Pancreas (tissue), 10 donors: ENCODE measurements at regions not wholly inside any gene's neighbourhood (a gene's known extent, or its start where the extent isn't known, plus 50 kb on each side); places are given as distances from the start of the nearest gene placed in this dataset.

Experiments
- ATAC-seq, 4 donors: fragments of 200-7000 bp; cut with Tn5 transposase; one replicate each; pipeline versions ENCODE4 v1.8.0 to v1.9.1; 2020; ENCODE audit warnings: mild to moderate bottlenecking in 4 of 4, moderate library complexity in 4 of 4
- DNase-seq, 6 donors: peaks; one replicate each; pipeline ENCODE4 v3.0.0-alpha.2; 2020
- FAIRE-seq: peaks from 2 replicates; lab custom pipeline; 2012; peaks lifted over from hg19 to GRCh38; lab: Jason Lieb, UNC
- H3K27ac ChIP-seq, 4 donors: fragments of 200-600 bp; sonication (generic); 1 replicate in 3 of 4; 2 replicates in 1 of 4; pipeline versions ENCODE4 v1.5.0 to v1.8.0; 2020
- H3K27me3 ChIP-seq, 4 donors: fragments of 200-600 bp; one replicate each; pipeline ENCODE4 v1.8.0; 2021
- H3K36me3 ChIP-seq, 3 donors: fragments of 200-600 bp; sonication (generic) in 1 of 3; one replicate each; pipeline versions ENCODE4 v1.5.0 to v1.8.0; 2020 to 2021
- H3K4me1 ChIP-seq, 3 donors: fragments of 200-600 bp; one replicate each; pipeline ENCODE4 v1.8.0; 2021
- H3K4me3 ChIP-seq, 4 donors: fragments of 200-600 bp; sonication (generic) in 2 of 4; one replicate each; pipeline versions ENCODE4 v1.5.0 to v1.8.0; 2020 to 2021
- H3K9me3 ChIP-seq, 4 donors: fragments of 200-600 bp; one replicate each; pipeline ENCODE4 v1.8.0; 2021
- WGBS, 2 donors: extraction: QIAGEN DNeasy Blood & Tissue Kit; methylation state at CpG; one replicate each; pipeline ENCODE4 v1.1.7; 2013; 5-methylcytosine and 5-hydroxymethylcytosine counted together
- intact Hi-C, 3 donors: fragments of 100-400 bp; cut with DNase I; formaldehyde crosslinking; loops; one replicate each; pipeline versions ENCODE4 v1.11.1 to v1.14.2; 2022
- TF ChIP-seq, protein P1 (sequence below), 4 donors: fragments of 200-600 bp; sonication (generic) in 3 of 4; IDR thresholded peaks; one replicate each; pipeline versions ENCODE4 v1.5.0 to v1.8.0; 2021; ENCODE audit warnings: antibody characterized with exemption in 4 of 4
- donor health status: healthy with polysubstance abuse.
- donor health status: DM: no; HTN: no; CAD: no; lungs with moderate emphysema.
- donor health status: DM: no; HTN: no; CAD: no.
- donor health status: control.
- donor health status: control.
- donor health status: Bipolar disorder and iron deficiency.
- donor health status: DM: yes; HTN: yes; CAD: no.
- donor health status: DM: no; HTN: no; CAD: no.
- donor health status: DM: no; HTN: no; CAD: no.
- donor health status: DM: yes; HTN: yes; CAD: no.

GRCh38 chr12:60168441-60168840 is 572.6 kb downstream of the SLC16A7 start:
- intact Hi-C loops, result no loop called here
- no peak for DNase-seq
- H3K4me1 ChIP-seq, result peaks cover 0 to 14% (median 14%) of the 10 kb centered on the region in 3 donors
- H3K27ac ChIP-seq, result no peak overlapping the region
- H3K9me3 ChIP-seq, result no peaks in the 10 kb centered on the region
- TF ChIP-seq, protein P1, sequence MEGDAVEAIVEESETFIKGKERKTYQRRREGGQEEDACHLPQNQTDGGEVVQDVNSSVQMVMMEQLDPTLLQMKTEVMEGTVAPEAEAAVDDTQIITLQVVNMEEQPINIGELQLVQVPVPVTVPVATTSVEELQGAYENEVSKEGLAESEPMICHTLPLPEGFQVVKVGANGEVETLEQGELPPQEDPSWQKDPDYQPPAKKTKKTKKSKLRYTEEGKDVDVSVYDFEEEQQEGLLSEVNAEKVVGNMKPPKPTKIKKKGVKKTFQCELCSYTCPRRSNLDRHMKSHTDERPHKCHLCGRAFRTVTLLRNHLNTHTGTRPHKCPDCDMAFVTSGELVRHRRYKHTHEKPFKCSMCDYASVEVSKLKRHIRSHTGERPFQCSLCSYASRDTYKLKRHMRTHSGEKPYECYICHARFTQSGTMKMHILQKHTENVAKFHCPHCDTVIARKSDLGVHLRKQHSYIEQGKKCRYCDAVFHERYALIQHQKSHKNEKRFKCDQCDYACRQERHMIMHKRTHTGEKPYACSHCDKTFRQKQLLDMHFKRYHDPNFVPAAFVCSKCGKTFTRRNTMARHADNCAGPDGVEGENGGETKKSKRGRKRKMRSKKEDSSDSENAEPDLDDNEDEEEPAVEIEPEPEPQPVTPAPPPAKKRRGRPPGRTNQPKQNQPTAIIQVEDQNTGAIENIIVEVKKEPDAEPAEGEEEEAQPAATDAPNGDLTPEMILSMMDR (IDR thresholded peaks at IDR 0.05), result no peak
- H3K36me3 ChIP-seq, result no peaks in the 10 kb centered on the region
- no peak for FAIRE-seq
- 53 to 59% methylated on average over 5 of the region's 5 CpGs for WGBS, 2 donors
- no peak overlapping the region for H3K4me3 ChIP-seq
- no peaks in the 10 kb centered on the region for H3K27me3 ChIP-seq
- ATAC-seq, result peak in 2 of 4 donors; percentile 34 to 35

GRCh38 chr12:60169904-60170303 is 574.1 kb downstream of the SLC16A7 start:
- ATAC-seq, result no peak
- peaks cover 0 to 24% (median 14%) of the 10 kb centered on the region in 3 donors for H3K4me1 ChIP-seq
- H3K27me3 ChIP-seq, result no peaks in the 10 kb centered on the region
- intact Hi-C loops, result no loop called here
- no peak overlapping the region for H3K27ac ChIP-seq
- TF ChIP-seq, protein P1 (IDR thresholded peaks at IDR 0.05), result no peak
- WGBS, 2 donors, result 88 to 94% methylated on average over 5 of the region's 5 CpGs
- FAIRE-seq, result no peak
- H3K4me3 ChIP-seq, result no peak overlapping the region
- H3K9me3 ChIP-seq, result no peaks in the 10 kb centered on the region
- no peak for DNase-seq
- no peaks in the 10 kb centered on the region for H3K36me3 ChIP-seq

DNA sequence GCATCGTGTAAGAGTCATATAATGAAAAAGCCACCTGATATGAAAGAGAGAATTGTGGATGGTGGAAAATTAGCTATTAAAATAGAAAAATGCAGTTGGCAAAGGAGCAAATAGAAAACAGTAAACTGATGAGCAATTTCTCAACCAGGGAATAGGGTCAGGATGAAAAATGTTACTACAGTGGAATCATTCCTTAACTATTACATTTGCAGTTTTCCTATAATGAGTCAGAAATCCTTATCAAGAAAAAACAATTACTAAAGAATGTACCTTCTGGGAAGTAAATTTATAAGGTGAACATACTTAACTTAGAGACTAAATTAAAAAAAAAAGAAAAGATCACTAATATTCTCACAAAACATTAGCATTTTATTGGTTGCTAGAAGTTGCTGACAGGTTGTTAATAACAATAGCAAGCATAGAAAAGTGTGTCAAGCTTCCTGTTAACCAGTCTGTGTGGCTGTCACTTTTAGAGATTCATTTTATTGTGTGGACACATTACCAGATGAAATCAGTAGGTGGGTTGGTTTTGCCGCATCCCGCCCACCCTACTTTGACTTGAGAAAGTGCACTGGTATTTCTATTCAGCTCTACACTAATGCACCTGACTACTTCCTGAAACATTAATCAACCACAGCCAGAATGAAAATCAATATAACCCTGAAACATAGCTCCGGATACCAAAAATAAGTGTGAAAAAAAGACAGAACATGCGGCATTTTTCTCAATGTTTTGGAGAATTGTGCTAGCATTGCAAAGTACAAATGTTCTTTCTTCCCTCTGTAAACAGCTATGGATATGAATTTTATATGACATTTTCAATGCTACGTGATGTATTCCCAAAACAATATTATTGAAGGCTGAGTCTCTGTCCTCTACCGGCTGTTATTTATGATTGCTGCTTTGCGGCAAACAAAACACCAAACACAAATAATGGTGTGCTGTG is 576.7 kb downstream of the SLC16A7 start:
- peak; percentile 90 to 96 (median 92) for ATAC-seq
- FAIRE-seq, result no peak
- H3K27ac ChIP-seq, result peak overlapping the region in 3 of 4 donors; percentile 17 to 61 (median 49)
- no peaks in the 10 kb centered on the region for H3K9me3 ChIP-seq
- peak overlapping the region in 1 of 4 donors; percentile 3 for H3K4me3 ChIP-seq
- 12 to 15% methylated on average over 8 of the region's 8 CpGs for WGBS, 2 donors
- H3K4me1 ChIP-seq, result peaks cover 0 to 29% (median 14%) of the 10 kb centered on the region in 3 donors
- TF ChIP-seq, protein P1 (IDR thresholded peaks at IDR 0.05), result no peak
- peak in 4 of 6 donors; percentile 8 to 22 (median 14) for DNase-seq
- intact Hi-C loops, result no loop called here
- no peaks in the 10 kb centered on the region for H3K27me3 ChIP-seq
- no peaks in the 10 kb centered on the region for H3K36me3 ChIP-seq

- Histone ChIP-seq H3K4me1 (peaks cover 0 to 29% (median 14%) of the 10 kb centered on the region in 3 donors), H3K9me3 (no peaks in the 10 kb centered on the region), H3K4me3 (peak overlapping the region in 1 of 4 donors; percentile 3), H3K27ac (peak overlapping the region in 3 of 4 donors; percentile 17 to 61 (median 49)), H3K27me3 (no peaks in the 10 kb centered on the region), H3K36me3 (no peaks in the 10 kb centered on the region)
- TF ChIP-seq, protein P1 (IDR thresholded peaks at IDR 0.05), result no peak
- no peak for FAIRE-seq
- 65 to 66% methylated on average over 9 of the region's 9 CpGs for WGBS, 2 donors
- intact Hi-C loops, result no loop called here
- peak in 1 of 6 donors; percentile 9 for DNase-seq
- peak; percentile 22 to 52 (median 46) for ATAC-seq
Observed at GRCh38 chr12:60173224-60174170, 577.7 kb downstream of the SLC16A7 start.
